Gastroesophageal sphincter (tissue), 4 donors: ENCODE measurements at regions not wholly inside any gene's neighbourhood (a gene's known extent, or its start where the extent isn't known, plus 50 kb on each side); places are given as distances from the start of the nearest gene placed in this dataset.
"Not testable (repeated sequence)": the region's sequence is repeated elsewhere in the genome, so short reads cannot be mapped to it uniquely, and the experiment has no call there.

Experiments used
- ATAC-seq: fragments of 150-250 bp; one replicate; pipeline ENCODE4 v1.9.1; 2016; ENCODE audit warnings: mild to moderate bottlenecking, moderate library complexity
- H3K27ac ChIP-seq, 4 donors: fragments of 200-600 bp; sonication (generic) in 3 of 4; 1 replicate in 3 of 4; 2 replicates in 1 of 4; pipeline ENCODE4 v1.5.1; 2016 to 2019
- H3K27me3 ChIP-seq: fragments of 200-600 bp; sonication (generic); one replicate; pipeline ENCODE4 v1.5.1; 2019
- H3K36me3 ChIP-seq, 2 donors: fragments of 200-600 bp; sonication (generic); one replicate each; pipeline ENCODE4 v1.5.1; 2019; ENCODE audit warnings: control low read depth in 1 of 2
- H3K4me1 ChIP-seq, 3 donors: fragments of 200-600 bp; sonication (generic); 1 replicate in 2 of 3; 2 replicates in 1 of 3; pipeline ENCODE4 v1.5.1; 2016 to 2019; ENCODE audit warnings: control low read depth in 2 of 3
- H3K4me3 ChIP-seq, 2 donors: fragments of 200-600 bp; sonication (generic); one replicate each; pipeline ENCODE4 v1.5.1; 2019; ENCODE audit warnings: mild to moderate bottlenecking in 1 of 2, moderate library complexity in 1 of 2
- H3K9me3 ChIP-seq, 3 donors: fragments of 200-600 bp; sonication (generic); one replicate each; pipeline ENCODE4 v1.5.1; 2017 to 2019; ENCODE audit warnings: control low read depth in 2 of 3
- CTCF ChIP-seq, 4 experiments: fragments of 200-600 bp in 2 of 4; fragments of 450-650 bp in 2 of 4; sonication (generic) in 1 of 4; IDR thresholded peaks; one replicate each; pipeline ENCODE4 v1.5.1; 2017 to 2019; ENCODE audit warnings: antibody characterized with exemption in 4 of 4, mild to moderate bottlenecking in 2 of 4, moderate library complexity in 2 of 4
- EP300 ChIP-seq: sonication (generic); formaldehyde crosslinking; IDR thresholded peaks from one replicate; pipeline ENCODE4 v1.6.1; 2017; ENCODE audit warnings: antibody characterized with exemption, mild to moderate bottlenecking
- POLR2A ChIP-seq, 2 donors: fragments of 450-650 bp; IDR thresholded peaks; one replicate each; pipeline ENCODE4 v1.6.1; 2017; ENCODE audit warnings: antibody characterized with exemption in 2 of 2, mild to moderate bottlenecking in 2 of 2, moderate library complexity in 1 of 2
- POLR2AphosphoS5 ChIP-seq: sonication (generic); formaldehyde crosslinking; IDR thresholded peaks from one replicate; pipeline ENCODE4 v1.6.1; 2017; ENCODE audit warnings: antibody characterized with exemption
- WGBS, 2 donors: methylation state at CpG; one replicate each; pipeline ENCODE4 v1.1.5; 2018; ENCODE audit warnings: low coverage in 1 of 2; 5-methylcytosine and 5-hydroxymethylcytosine counted together

DNA sequence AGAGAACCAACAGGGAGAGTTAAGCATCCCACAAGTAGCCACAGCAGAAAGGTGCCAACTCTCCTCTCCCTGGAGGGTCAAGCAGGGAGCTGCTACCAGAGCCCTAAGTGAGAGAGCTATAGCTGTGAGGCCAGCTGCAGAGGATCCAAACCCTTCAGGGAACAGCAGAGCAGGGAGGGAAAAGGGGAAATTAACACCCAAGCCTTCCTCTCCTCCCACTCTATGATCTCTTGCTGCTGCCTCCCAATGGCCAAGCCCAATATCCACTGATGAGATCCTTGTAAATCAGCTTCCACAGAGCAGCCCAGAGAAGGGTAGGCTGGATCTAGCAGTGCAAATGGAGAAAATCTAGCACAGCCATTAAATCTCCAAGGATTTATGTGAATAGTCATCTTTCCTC is 68.2 kb upstream of the THBS1 start:
- Histone ChIP-seq H3K27me3 (no peaks in the 10 kb centered on the region), H3K27ac (no peak overlapping the region), H3K4me1 (peaks cover 0 to 17% (median 13%) of the 10 kb centered on the region in 3 donors), H3K4me3 (no peak overlapping the region), H3K9me3 (no peaks in the 10 kb centered on the region), H3K36me3 (no peaks in the 10 kb centered on the region)
- TF ChIP-seq POLR2AphosphoS5 (no peak), CTCF (IDR thresholded peaks at IDR 0.05) (no peak), EP300 (no peak), POLR2A (IDR thresholded peaks at IDR 0.05) (no peak)
- no peak for ATAC-seq

- H3K36me3 ChIP-seq: no peaks in the 10 kb centered on the region
- H3K27ac ChIP-seq: no peak overlapping the region
- peaks cover 0 to 17% (median 13%) of the 10 kb centered on the region in 3 donors for H3K4me1 ChIP-seq
- H3K4me3 ChIP-seq: no peak overlapping the region
- WGBS, 2 donors: 86 to 100% methylated on average over 1 to 3 of the region's 3 CpGs
- ATAC-seq: no peak
- H3K27me3 ChIP-seq: no peaks in the 10 kb centered on the region
- TF ChIP-seq POLR2A (IDR thresholded peaks at IDR 0.05) (no peak), EP300 (no peak), POLR2AphosphoS5 (no peak), CTCF (IDR thresholded peaks at IDR 0.05) (no peak)
- no peaks in the 10 kb centered on the region for H3K9me3 ChIP-seq
These were observed 66.9 kb upstream of the THBS1 start for GRCh38 chr15:39513936-39514335.

GRCh38 chr15:39514933-39515332 is 65.9 kb upstream of the THBS1 start:
- TF ChIP-seq CTCF (IDR thresholded peaks at IDR 0.05) (no peak), EP300 (no peak)
- 93 to 98% methylated on average over 2 of the region's 2 CpGs for WGBS, 2 donors
- Histone ChIP-seq H3K27me3 (no peaks in the 10 kb centered on the region), H3K36me3 (no peaks in the 10 kb centered on the region), H3K4me3 (no peak overlapping the region), H3K9me3 (no peaks in the 10 kb centered on the region), H3K4me1 (peaks cover 0 to 17% (median 13%) of the 10 kb centered on the region in 3 donors), H3K27ac (no peak overlapping the region)
- no peak for ATAC-seq

DNA sequence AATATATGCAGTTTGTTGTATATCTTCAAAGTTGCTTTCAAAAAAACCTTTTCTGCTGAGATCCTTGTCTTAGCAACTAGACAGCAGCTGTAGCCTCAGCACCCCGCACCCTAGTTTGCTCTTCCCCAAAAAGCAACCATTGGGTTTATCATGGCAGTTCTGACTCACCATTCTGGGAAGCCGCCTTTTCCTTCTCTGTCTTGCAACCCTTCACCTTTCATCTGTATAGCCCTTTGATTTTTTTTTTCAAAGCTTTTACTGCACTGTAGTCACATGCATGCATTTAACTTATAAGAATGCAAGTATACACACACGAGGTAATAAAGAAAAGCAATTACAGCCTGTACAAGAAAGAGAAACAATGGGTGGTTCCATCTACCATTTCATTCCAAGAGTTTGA is 65.1 kb upstream of the THBS1 start:
- H3K36me3 ChIP-seq: no peaks in the 10 kb centered on the region
- H3K4me3 ChIP-seq: no peak overlapping the region
- no peaks in the 10 kb centered on the region for H3K27me3 ChIP-seq
- no peaks in the 10 kb centered on the region for H3K9me3 ChIP-seq
- 82 to 95% methylated on average over 3 of the region's 3 CpGs for WGBS, 2 donors
- ATAC-seq: no peak
- peaks cover 0 to 17% (median 12%) of the 10 kb centered on the region in 3 donors for H3K4me1 ChIP-seq
- no peak for TF ChIP-seq CTCF (IDR thresholded peaks at IDR 0.05)
- TF ChIP-seq POLR2AphosphoS5: no peak
- TF ChIP-seq POLR2A (IDR thresholded peaks at IDR 0.05): no peak
- H3K27ac ChIP-seq: no peak overlapping the region

- no peaks in the 10 kb centered on the region for H3K27me3 ChIP-seq
- no peak for TF ChIP-seq POLR2AphosphoS5
- no peak for TF ChIP-seq POLR2A (IDR thresholded peaks at IDR 0.05)
- TF ChIP-seq CTCF (IDR thresholded peaks at IDR 0.05): no peak
- no peak for TF ChIP-seq EP300
- peaks cover 0 to 2% (median 0%) of the 10 kb centered on the region in 3 donors for H3K4me1 ChIP-seq
- H3K36me3 ChIP-seq: no peaks in the 10 kb centered on the region
- no peak for ATAC-seq
- H3K9me3 ChIP-seq: no peaks in the 10 kb centered on the region
- no peak overlapping the region for H3K4me3 ChIP-seq
- WGBS, 2 donors: 86 to 95% methylated on average over 5 of the region's 6 CpGs
- H3K27ac ChIP-seq: no peak overlapping the region
These were observed 63.6 kb upstream of the THBS1 start for GRCh38 chr15:39517122-39517855.

DNA sequence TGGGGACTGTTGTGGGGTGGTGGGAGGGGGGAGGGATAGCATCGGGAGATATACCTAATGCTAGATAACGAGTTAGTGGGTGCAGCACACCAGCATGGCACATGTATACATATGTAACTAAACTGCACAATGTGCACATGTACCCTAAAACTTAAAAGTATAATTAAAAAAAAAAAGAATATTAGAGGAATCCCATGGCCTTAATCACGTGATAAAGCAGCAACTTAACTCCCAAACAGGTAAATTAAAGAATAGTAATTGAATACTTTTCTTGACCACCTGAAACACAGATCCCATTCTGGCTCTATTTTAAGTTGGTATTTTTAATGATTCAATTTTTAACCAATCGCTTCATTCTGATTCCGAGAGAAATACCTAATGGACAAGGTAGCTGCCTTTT is 56.9 kb upstream of the THBS1 start:
- WGBS, 2 donors: 73 to 94% methylated on average over 3 to 5 of the region's 5 CpGs
- not testable (repeated sequence) for H3K27ac ChIP-seq, H3K4me3 ChIP-seq, H3K36me3 ChIP-seq, H3K4me1 ChIP-seq, H3K27me3 ChIP-seq, H3K9me3 ChIP-seq, ATAC-seq
